Panc1 (cell line): ENCODE measurements at regions not wholly inside any gene's neighbourhood (a gene's known extent, or its start where the extent isn't known, plus 50 kb on each side); places are given as distances from the start of the nearest gene placed in this dataset.

Source experiments
- ATAC-seq: fragments of 200-7000 bp; cut with Tn5 transposase; 2 replicates; pipeline ENCODE4 v1.9.1; 2020; ENCODE audit warnings: mild to moderate bottlenecking, moderate library complexity
- BruUV-seq: library from RNA; stranded (reverse); fragments of 400-500 nt; replicated peaks from 2 replicates; lab custom pipeline; 2021; lab: Mats Ljungman, UMichigan
- CTCF ChIA-PET: fragments of 300-600 bp; sonication (Branson Sonifier 250); formaldehyde crosslinking; loops from one replicate; lab custom pipeline; 2022; ENCODE audit warnings: antibody characterized with exemption; lab: Charles Lee
- POLR2A ChIA-PET: fragments of 300-600 bp; sonication (Branson Sonifier 250); formaldehyde crosslinking; loops from one replicate; lab custom pipeline; 2022; ENCODE audit warnings: antibody characterized with exemption; lab: Charles Lee
- DNase-seq: peaks from one replicate; pipeline ENCODE4 v3.0.0-alpha.2; 2010; ENCODE audit warnings: low read depth, low spot score
- H3K27ac ChIP-seq: 2 replicates; pipeline ENCODE4 v1.5.1; 2011; ENCODE audit warnings: mild to moderate bottlenecking, low read length, inconsistent platforms
- H3K27me3 ChIP-seq: fragments of 200-500 bp; sonication (Bioruptor generic); 2 replicates; pipeline ENCODE4 v1.6.0; 2014; ENCODE audit warnings: low read length, inconsistent platforms; ENCODE audit not compliant: control insufficient read depth, insufficient read depth
- H3K36me3 ChIP-seq: fragments of 200-500 bp; sonication (Bioruptor generic); 2 replicates; pipeline ENCODE4 v1.5.1; 2014; ENCODE audit warnings: inconsistent platforms, mild to moderate bottlenecking, low read length, moderate library complexity; ENCODE audit not compliant: control insufficient read depth, insufficient read depth
- H3K4me1 ChIP-seq: 2 replicates; pipeline ENCODE4 v1.5.1; 2011; ENCODE audit warnings: inconsistent platforms, mild to moderate bottlenecking, low read length, moderate library complexity; ENCODE audit not compliant: control insufficient read depth, insufficient read depth
- H3K4me3 ChIP-seq, 2 experiments: 2 replicates each; pipeline ENCODE4 v1.5.1; 2011 to 2012; ENCODE audit warnings: low read depth in 2 of 2, low read length in 2 of 2, mild to moderate bottlenecking in 2 of 2, inconsistent platforms in 1 of 2, moderate library complexity in 1 of 2
- H3K9me3 ChIP-seq: fragments of 200-500 bp; sonication (Bioruptor generic); 2 replicates; pipeline ENCODE4 v1.5.1; 2014; ENCODE audit warnings: low read depth, mild to moderate bottlenecking, inconsistent platforms, low read length, moderate library complexity; ENCODE audit not compliant: control insufficient read depth, insufficient read depth
- CTCF ChIP-seq: fragments of 450-650 bp; IDR thresholded peaks from 2 replicates; pipeline ENCODE4 v1.5.1; 2017; ENCODE audit warnings: mild to moderate bottlenecking
- POLR2AphosphoS5 ChIP-seq: IDR thresholded peaks from 2 replicates; pipeline ENCODE4 v1.6.1; 2012; ENCODE audit warnings: mild to moderate bottlenecking, low read depth, low read length, moderate library complexity
- REST ChIP-seq, 2 experiments: IDR thresholded peaks; 2 replicates each; pipeline ENCODE4 v1.6.1; 2011 to 2012; ENCODE audit warnings: low read depth in 2 of 2, control low read depth in 1 of 2, low read length in 1 of 2, mild to moderate bottlenecking in 1 of 2, moderate library complexity in 1 of 2; ENCODE audit not compliant: insufficient read depth in 1 of 2
- SIN3A ChIP-seq: IDR thresholded peaks from 2 replicates; pipeline ENCODE4 v1.6.1; 2012; ENCODE audit warnings: low read depth, mild to moderate bottlenecking, low read length, moderate library complexity, borderline replicate concordance; ENCODE audit not compliant: insufficient read depth
- TCF7L2 ChIP-seq: IDR thresholded peaks from 2 replicates; pipeline ENCODE4 v1.6.1; 2011; ENCODE audit warnings: mild to moderate bottlenecking, low read depth, low read length, inconsistent platforms
- in situ Hi-C: cut with HindIII; loops from 2 replicates; pipeline ENCODE4 v1.10.0; 2016; ENCODE audit warnings: low sequenced_read_pairs, low pct_unique_long_range_greater_than_20kb
- intact Hi-C: fragments of 100-400 bp; cut with micrococcal nuclease; formaldehyde crosslinking; loops from one replicate; pipeline ENCODE4 v1.10.0; 2022; ENCODE audit not compliant: unreplicated experiment

- no peak for ATAC-seq
- no peak for TF ChIP-seq TCF7L2
- no peak for TF ChIP-seq CTCF
Observed at GRCh38 chr9:3066591-3066990, 222.7 kb upstream of the PUM3 start.

GRCh38 chr9:3059781-3060468 lies 216.0 kb upstream of the PUM3 start:
- intact Hi-C loops = no loop called here
- TF ChIP-seq TCF7L2 (no peak), SIN3A (no peak), REST (IDR thresholded peaks at IDR 0.05; ENCODE audit: insufficient read depth in 1 of 2, low read depth in 2 of 2, low read length in 1 of 2) (no peak), CTCF (no peak), POLR2AphosphoS5 (no peak)
- Histone ChIP-seq H3K9me3 (no peaks in the 10 kb centered on the region), H3K4me3 (no peak overlapping the region), H3K36me3 (no peaks in the 10 kb centered on the region), H3K27ac (no peak overlapping the region), H3K4me1 (no peaks in the 10 kb centered on the region), H3K27me3 (no peaks in the 10 kb centered on the region)
- BruUV-seq = no TSS peak
- in situ Hi-C loops = no loop called here
- DNase-seq (no peak), ATAC-seq (no peak)
- ChIA-PET POLR2A (no interaction called here), CTCF (interaction anchor here (0.6 kb wide), 1 partner anchor 35 kb away, joined by 3 read pairs; no protein-coding TSS in a partner anchor)

More at GRCh38 chr9:3066591-3066990, 222.7 kb upstream of the PUM3 start:
- H3K9me3 ChIP-seq = no peaks in the 10 kb centered on the region
- ChIA-PET POLR2A (no interaction called here), CTCF (no interaction called here)
- no peak overlapping the region for H3K4me3 ChIP-seq
- no peak for DNase-seq
- intact Hi-C loops = no loop called here
- BruUV-seq = no TSS peak
- H3K4me1 ChIP-seq = no peaks in the 10 kb centered on the region
- in situ Hi-C loops = no loop called here
- no peak overlapping the region for H3K27ac ChIP-seq
- H3K36me3 ChIP-seq = no peaks in the 10 kb centered on the region
- no peaks in the 10 kb centered on the region for H3K27me3 ChIP-seq
